Mesendoderm (in vitro differentiated cells): ENCODE measurements at regions not wholly inside any gene's neighbourhood (a gene's known extent, or its start where the extent isn't known, plus 50 kb on each side); places are given as distances from the start of the nearest gene placed in this dataset.

ENCODE experiments used
- DNase-seq: peaks from one replicate; pipeline ENCODE4 v3.0.0; 2013
- H2AK5ac ChIP-seq: 2 replicates; pipeline ENCODE4 v1.6.1; 2013; ENCODE audit warnings: low read length, inconsistent platforms
- H2BK120ac ChIP-seq: 2 replicates; pipeline ENCODE4 v1.6.1; 2013; ENCODE audit warnings: low read depth, mild to moderate bottlenecking, low read length, moderate library complexity, mixed read lengths
- H2BK15ac ChIP-seq: replicated peaks from 2 replicates; pipeline ENCODE4 v1.6.1; 2013; ENCODE audit warnings: low read depth, mild to moderate bottlenecking, moderate library complexity
- H2BK5ac ChIP-seq: 2 replicates; pipeline ENCODE4 v1.6.1; 2013; ENCODE audit warnings: low read length, inconsistent platforms
- H3K18ac ChIP-seq: 2 replicates; pipeline ENCODE4 v1.6.1; 2013; ENCODE audit warnings: mild to moderate bottlenecking, low read length, mixed read lengths
- H3K23ac ChIP-seq: one replicate; pipeline ENCODE4 v1.6.1; 2013; ENCODE audit warnings: low read length
- H3K27ac ChIP-seq: 2 replicates; pipeline ENCODE4 v1.5.1; 2013; ENCODE audit warnings: low read depth, mild to moderate bottlenecking, inconsistent platforms, low read length, moderate library complexity
- H3K27me3 ChIP-seq: 2 replicates; pipeline ENCODE4 v1.6.1; 2013; ENCODE audit warnings: low read length, control low read depth, mild to moderate bottlenecking, inconsistent platforms; ENCODE audit not compliant: insufficient read depth, poor library complexity
- H3K36me3 ChIP-seq: 2 replicates; pipeline ENCODE4 v1.6.1; 2013; ENCODE audit warnings: low read length, inconsistent platforms; ENCODE audit not compliant: control insufficient read depth, insufficient read depth
- H3K4ac ChIP-seq: one replicate; pipeline ENCODE4 v1.6.1; 2013; ENCODE audit warnings: low read depth, mild to moderate bottlenecking, low read length, moderate library complexity
- H3K4me1 ChIP-seq: 2 replicates; pipeline ENCODE4 v1.6.1; 2013; ENCODE audit warnings: low read depth, low read length, inconsistent platforms; ENCODE audit not compliant: control insufficient read depth
- H3K4me2 ChIP-seq: 2 replicates; pipeline ENCODE4 v1.6.1; 2013; ENCODE audit warnings: low read length
- H3K4me3 ChIP-seq: 2 replicates; pipeline ENCODE4 v1.5.1; 2013; ENCODE audit warnings: mild to moderate bottlenecking, low read length
- H3K56ac ChIP-seq: one replicate; pipeline ENCODE4 v1.6.1; 2013; ENCODE audit warnings: low read length
- H3K79me1 ChIP-seq: 2 replicates; pipeline ENCODE4 v1.6.1; 2013; ENCODE audit warnings: low read length, inconsistent platforms
- H3K79me2 ChIP-seq: 2 replicates; pipeline ENCODE4 v1.6.1; 2013; ENCODE audit warnings: mild to moderate bottlenecking, low read length; ENCODE audit not compliant: control insufficient read depth, insufficient read depth
- H3K9ac ChIP-seq: 2 replicates; pipeline ENCODE4 v1.6.1; 2013; ENCODE audit warnings: low read length, inconsistent platforms
- H4K5ac ChIP-seq: one replicate; pipeline ENCODE4 v1.6.1; 2013; ENCODE audit warnings: low read length
- H4K8ac ChIP-seq: one replicate; pipeline ENCODE4 v1.6.1; 2013; ENCODE audit warnings: low read depth, mild to moderate bottlenecking, control low read depth, low read length, moderate library complexity
- WGBS: extraction: QIAGEN DNeasy Blood & Tissue Kit; methylation state at CpG from one replicate; pipeline ENCODE4 v1.1.7; 2013; ENCODE audit warnings: low lambda C conversion rate, missing lambda C conversion rate; ENCODE audit not compliant: insufficient coverage; ENCODE audit errors: extremely low coverage; 5-methylcytosine and 5-hydroxymethylcytosine counted together

DNA sequence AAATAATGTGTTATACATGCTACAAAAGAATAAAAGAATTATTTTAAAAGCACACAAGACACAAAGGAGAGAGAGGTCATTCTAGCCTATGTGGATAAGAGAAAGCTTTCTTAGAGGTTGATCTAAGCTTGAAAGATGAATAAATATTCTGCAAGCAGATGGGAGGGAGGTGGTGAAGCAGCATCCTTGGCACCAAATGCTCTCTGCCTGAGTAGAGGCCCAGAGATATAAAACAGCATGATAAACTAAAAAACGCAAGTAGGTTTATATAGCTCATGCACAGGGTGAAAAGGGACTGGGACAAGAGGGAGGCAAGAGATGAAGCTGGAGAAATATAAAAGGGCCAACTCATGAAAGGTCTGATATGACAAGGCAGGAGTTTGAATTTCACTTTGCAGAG lies 283.2 kb upstream of the POU5F2 start:
- Histone ChIP-seq H3K27me3 (no peaks in the 10 kb centered on the region), H2BK120ac (no peak overlapping the region), H3K4me2 (no peak overlapping the region), H3K23ac (no peak overlapping the region), H3K18ac (no peak overlapping the region), H3K9ac (no peak overlapping the region), H3K4me3 (no peak overlapping the region), H3K4ac (no peak overlapping the region), H4K8ac (no peak overlapping the region), H2BK5ac (no peak overlapping the region), H3K27ac (no peak overlapping the region), H3K56ac (no peak overlapping the region), H4K5ac (no peak overlapping the region), H3K36me3 (no peaks in the 10 kb centered on the region), H3K79me2 (no peaks in the 10 kb centered on the region), H3K79me1 (no peaks in the 10 kb centered on the region), H3K4me1 (peaks cover 14% of the 10 kb centered on the region), H2AK5ac (no peak overlapping the region), H2BK15ac (no peak overlapping the region)
- WGBS = no CpG with 5 or more reads among the region's 1 CpG
- no peak for DNase-seq

DNA sequence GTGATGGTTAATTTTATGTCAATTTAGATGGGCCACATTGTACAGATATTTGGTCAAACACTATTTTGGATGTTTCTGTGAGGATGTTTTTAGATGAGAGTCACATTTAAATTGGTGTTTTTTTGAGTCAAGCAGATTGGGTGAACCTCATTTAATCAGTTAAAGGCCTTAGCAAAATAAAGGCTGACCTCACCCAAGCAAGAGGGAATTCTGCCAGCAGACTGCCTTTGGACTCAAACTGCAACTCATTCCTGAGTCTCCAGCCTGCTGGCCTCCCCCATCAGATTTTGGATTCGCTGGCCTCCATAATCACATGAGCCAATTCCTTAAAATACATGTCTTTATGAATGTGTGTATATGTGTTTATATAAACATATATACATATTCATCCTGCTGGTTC lies 282.7 kb upstream of the POU5F2 start:
- Histone ChIP-seq H2AK5ac (no peak overlapping the region), H3K27me3 (no peaks in the 10 kb centered on the region), H4K8ac (no peak overlapping the region), H3K4ac (no peak overlapping the region), H3K36me3 (no peaks in the 10 kb centered on the region), H3K23ac (no peak overlapping the region), H4K5ac (no peak overlapping the region), H2BK5ac (no peak overlapping the region), H2BK15ac (no peak overlapping the region), H3K27ac (no peak overlapping the region), H3K4me2 (no peak overlapping the region), H3K18ac (no peak overlapping the region), H3K56ac (no peak overlapping the region), H2BK120ac (no peak overlapping the region), H3K79me2 (no peaks in the 10 kb centered on the region), H3K79me1 (no peaks in the 10 kb centered on the region), H3K4me1 (peaks cover 14% of the 10 kb centered on the region), H3K9ac (no peak overlapping the region), H3K4me3 (no peak overlapping the region)
- no peak for DNase-seq
- WGBS = no CpG with 5 or more reads among the region's 1 CpG

DNA sequence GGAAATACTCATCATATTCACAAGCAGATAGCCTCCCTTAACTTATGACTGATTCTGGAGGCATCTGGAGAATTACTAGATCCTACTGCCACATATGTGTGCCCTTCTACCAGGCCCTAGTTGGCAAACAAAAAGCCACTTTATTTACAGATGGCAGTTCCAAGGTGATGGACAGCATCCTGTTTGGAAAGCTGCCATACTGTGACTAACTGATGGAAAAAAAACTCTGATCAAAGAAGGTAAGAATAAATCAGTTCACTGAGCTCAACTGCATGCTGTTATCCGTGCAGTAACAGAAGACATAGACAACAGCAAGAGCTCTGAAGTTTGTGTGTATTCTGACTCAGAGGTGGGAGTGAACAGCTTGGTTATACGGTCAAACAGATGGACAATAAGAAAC lies 279.8 kb upstream of the POU5F2 start:
- no peak overlapping the region for H3K18ac ChIP-seq
- DNase-seq = no peak
- H3K79me2 ChIP-seq = no peaks in the 10 kb centered on the region
- no peak overlapping the region for H3K56ac ChIP-seq
- no peak overlapping the region for H2BK5ac ChIP-seq
- no peak overlapping the region for H4K8ac ChIP-seq
- H3K4me3 ChIP-seq = no peak overlapping the region
- no peak overlapping the region for H3K4ac ChIP-seq
- H3K4me1 ChIP-seq = peaks cover under 1% of the 10 kb centered on the region
- H3K79me1 ChIP-seq = no peaks in the 10 kb centered on the region
- no peak overlapping the region for H2BK15ac ChIP-seq
- H3K23ac ChIP-seq = no peak overlapping the region
- H3K9ac ChIP-seq = no peak overlapping the region
- no peak overlapping the region for H2BK120ac ChIP-seq
- no peaks in the 10 kb centered on the region for H3K36me3 ChIP-seq
- WGBS = no CpG with 5 or more reads among the region's 2 CpGs
- H3K27me3 ChIP-seq = no peaks in the 10 kb centered on the region
- H2AK5ac ChIP-seq = no peak overlapping the region
- H4K5ac ChIP-seq = no peak overlapping the region
- H3K4me2 ChIP-seq = no peak overlapping the region
- H3K27ac ChIP-seq = no peak overlapping the region

DNA sequence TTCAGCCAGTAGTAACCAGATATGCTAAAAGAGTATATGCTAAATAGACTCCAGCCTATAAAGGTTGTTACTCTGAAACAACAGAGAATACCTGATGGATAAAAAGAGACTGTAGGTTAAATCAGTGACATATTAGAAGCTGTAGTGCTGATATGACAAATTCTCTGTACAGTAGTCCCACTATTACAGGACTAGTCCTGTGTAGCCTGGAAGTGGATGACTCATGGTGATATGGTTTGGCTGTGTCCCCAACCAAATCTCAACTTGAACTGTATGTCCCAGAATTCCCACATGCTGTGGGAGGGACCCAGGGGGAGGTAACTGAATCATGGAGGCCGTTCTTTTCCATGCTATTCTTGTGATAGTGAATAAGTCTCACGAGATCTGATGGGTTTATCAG lies 276.2 kb upstream of the POU5F2 start:
- H3K4me2 ChIP-seq = no peak overlapping the region
- no peak overlapping the region for H3K23ac ChIP-seq
- H3K79me2 ChIP-seq = no peaks in the 10 kb centered on the region
- no peak overlapping the region for H4K8ac ChIP-seq
- no peak overlapping the region for H2AK5ac ChIP-seq
- H3K9ac ChIP-seq = no peak overlapping the region
- H2BK5ac ChIP-seq = no peak overlapping the region
- DNase-seq = no peak
- H3K27ac ChIP-seq = no peak overlapping the region
- no peak overlapping the region for H3K18ac ChIP-seq
- H3K27me3 ChIP-seq = no peaks in the 10 kb centered on the region
- H3K4me3 ChIP-seq = no peak overlapping the region
- no peaks in the 10 kb centered on the region for H3K79me1 ChIP-seq
- H3K4ac ChIP-seq = no peak overlapping the region
- H3K4me1 ChIP-seq = no peaks in the 10 kb centered on the region
- no peaks in the 10 kb centered on the region for H3K36me3 ChIP-seq
- no peak overlapping the region for H3K56ac ChIP-seq
- no peak overlapping the region for H2BK120ac ChIP-seq
- no CpG with 5 or more reads among the region's 2 CpGs for WGBS
- H4K5ac ChIP-seq = no peak overlapping the region
- H2BK15ac ChIP-seq = no peak overlapping the region

DNA sequence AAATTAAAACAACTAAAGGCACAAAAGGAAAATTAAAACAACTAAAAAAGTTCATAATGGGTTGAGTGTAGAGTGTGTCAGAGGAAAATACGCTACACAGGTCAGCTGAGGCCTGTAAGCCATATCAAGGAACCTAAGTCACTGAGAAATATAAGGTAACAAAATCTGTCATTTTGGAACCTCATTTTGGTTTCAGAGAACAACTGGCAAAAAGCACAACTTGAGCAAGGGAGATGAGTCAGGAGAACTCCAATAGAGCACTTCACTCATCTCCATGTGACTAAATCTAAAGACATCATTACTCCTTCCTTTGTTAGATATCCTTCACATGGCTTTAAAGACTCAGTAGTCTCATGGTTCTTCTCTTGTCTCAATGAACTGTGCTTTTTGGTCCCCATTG lies 269.4 kb upstream of the POU5F2 start:
- H3K4ac ChIP-seq = no peak overlapping the region
- H3K4me2 ChIP-seq = no peak overlapping the region
- H3K9ac ChIP-seq = no peak overlapping the region
- no peak overlapping the region for H2BK5ac ChIP-seq
- H3K27me3 ChIP-seq = no peaks in the 10 kb centered on the region
- H3K23ac ChIP-seq = no peak overlapping the region
- no peak overlapping the region for H2BK15ac ChIP-seq
- H3K56ac ChIP-seq = no peak overlapping the region
- H3K4me1 ChIP-seq = no peaks in the 10 kb centered on the region
- WGBS = no CpG with 5 or more reads among the region's 1 CpG
- no peak overlapping the region for H4K5ac ChIP-seq
- H3K27ac ChIP-seq = no peak overlapping the region
- H3K4me3 ChIP-seq = no peak overlapping the region
- H3K36me3 ChIP-seq = no peaks in the 10 kb centered on the region
- H4K8ac ChIP-seq = no peak overlapping the region
- no peak overlapping the region for H3K18ac ChIP-seq
- H3K79me2 ChIP-seq = no peaks in the 10 kb centered on the region
- no peak for DNase-seq
- H3K79me1 ChIP-seq = no peaks in the 10 kb centered on the region
- H2AK5ac ChIP-seq = no peak overlapping the region
- no peak overlapping the region for H2BK120ac ChIP-seq

DNA sequence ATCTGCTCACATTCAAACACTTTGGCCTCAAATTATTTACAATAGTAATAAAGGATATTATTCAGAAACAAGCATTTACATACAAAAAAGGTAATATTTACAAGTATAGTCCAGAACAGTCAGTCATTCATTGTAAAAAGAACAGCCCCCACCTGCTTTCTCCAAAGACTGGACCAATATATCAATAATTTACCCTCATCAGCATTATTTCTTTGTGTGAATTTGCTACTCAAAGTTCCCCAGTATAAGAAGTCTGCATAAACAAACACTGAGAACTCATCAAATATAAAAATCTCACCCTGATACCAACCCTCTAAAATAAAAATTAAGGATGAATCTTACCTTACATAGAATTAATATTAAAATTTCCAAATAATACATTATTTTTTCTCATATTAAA lies 267.8 kb upstream of the POU5F2 start:
- Histone ChIP-seq H3K4me3 (no peak overlapping the region), H2BK5ac (no peak overlapping the region), H3K27me3 (no peaks in the 10 kb centered on the region), H2BK120ac (no peak overlapping the region), H3K9ac (no peak overlapping the region), H3K23ac (no peak overlapping the region), H3K18ac (no peak overlapping the region), H3K79me1 (no peaks in the 10 kb centered on the region), H3K36me3 (no peaks in the 10 kb centered on the region), H2BK15ac (no peak overlapping the region), H3K79me2 (no peaks in the 10 kb centered on the region), H4K5ac (no peak overlapping the region), H3K56ac (no peak overlapping the region), H4K8ac (no peak overlapping the region), H2AK5ac (no peak overlapping the region), H3K4me2 (no peak overlapping the region), H3K4me1 (no peaks in the 10 kb centered on the region), H3K27ac (no peak overlapping the region), H3K4ac (no peak overlapping the region)
- DNase-seq = no peak
